ENCODE measurements at regions not wholly inside any gene's neighbourhood (a gene's known extent, or its start where the extent isn't known, plus 50 kb on each side); places are given as distances from the start of the nearest gene placed in this dataset.

DNA sequence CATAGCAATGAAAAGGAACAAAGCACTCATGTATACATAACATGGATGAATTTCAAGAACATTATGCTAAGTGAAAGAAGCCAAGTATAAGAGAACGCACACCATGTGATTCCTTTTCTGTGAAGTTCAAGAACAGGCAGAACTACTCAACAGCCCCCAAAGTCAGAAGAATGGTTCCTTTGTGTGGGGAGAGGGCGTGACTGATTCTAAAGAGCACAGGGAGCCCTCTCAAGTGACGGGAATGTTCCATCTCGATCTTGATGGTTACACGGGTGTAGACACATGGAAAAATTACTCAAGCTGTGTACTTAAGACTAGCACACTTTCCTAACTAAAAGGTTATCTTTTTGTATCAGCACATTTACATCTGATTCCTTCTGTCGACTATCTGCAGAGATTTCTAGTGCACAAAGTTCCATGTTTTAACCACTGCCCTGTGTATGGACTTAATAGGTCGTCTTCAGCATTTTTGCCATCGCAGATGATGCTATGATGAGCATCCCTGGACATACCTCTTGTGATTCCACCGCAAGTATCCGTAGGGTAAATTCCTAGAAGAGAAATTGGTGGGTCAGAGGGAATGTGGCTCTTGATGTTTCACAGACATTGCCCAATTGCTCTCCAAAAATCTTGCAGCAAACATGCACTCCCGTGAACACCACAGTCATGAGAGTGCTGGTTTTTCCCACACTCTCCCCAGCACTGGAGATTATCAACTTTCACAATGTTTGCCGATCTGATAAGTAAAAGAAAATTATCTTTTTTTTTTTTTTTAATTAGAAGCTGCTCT lies 279.3 kb downstream of the BMP7 start:
- DNase-seq (ENCODE audit: low read depth in 4 of 4, low spot score in 3 of 4): no peak

DNA sequence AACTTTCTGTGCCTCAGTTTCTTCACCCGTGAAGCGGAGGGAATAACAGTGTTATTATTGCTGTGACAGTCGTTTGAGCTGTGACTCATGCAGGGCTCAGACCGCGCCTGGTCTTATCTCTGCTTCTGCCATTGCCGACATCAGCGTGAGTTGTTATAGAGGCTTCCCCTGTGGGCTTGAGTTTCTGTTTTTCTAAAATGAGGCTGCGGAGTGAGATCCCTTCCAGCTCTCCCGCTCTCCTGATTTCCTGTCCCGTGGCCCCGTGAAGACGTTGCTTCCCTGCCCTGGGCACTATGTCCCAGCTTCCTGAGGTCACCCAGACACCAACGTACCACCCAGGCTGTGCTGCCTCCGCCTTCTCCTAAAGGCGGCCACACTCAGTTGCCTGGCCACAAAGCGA lies 278.5 kb downstream of the BMP7 start:
- no peak for DNase-seq (ENCODE audit: low read depth in 4 of 4, low spot score in 3 of 4)

- DNase-seq (ENCODE audit: low read depth in 4 of 4, low spot score in 3 of 4): no peak
Observed at GRCh38 chr20:56988446-56988845, 278.0 kb downstream of the BMP7 start.

DNA sequence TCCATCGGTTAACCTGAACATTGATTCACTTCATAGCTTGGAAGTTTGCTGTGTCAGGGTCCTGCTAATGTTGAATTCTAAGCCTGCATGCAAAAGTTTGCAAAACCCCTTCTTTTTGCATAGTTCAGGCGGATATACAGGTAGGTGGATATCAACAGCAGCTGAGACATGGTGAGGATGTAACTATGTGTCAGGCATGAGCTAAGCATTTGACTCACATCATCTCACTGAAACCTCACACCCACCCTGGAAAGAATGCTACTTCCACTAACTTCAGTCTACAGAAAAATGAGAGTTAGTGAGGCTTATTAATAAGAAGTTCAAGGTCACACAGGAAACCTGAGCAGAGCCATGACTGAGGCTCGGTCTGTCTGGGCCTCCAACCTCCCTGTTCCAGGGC lies 276.9 kb downstream of the BMP7 start:
- DNase-seq (ENCODE audit: low read depth in 4 of 4, low spot score in 3 of 4): no peak

- DNase-seq (ENCODE audit: low read depth in 4 of 4, low spot score in 3 of 4): no peak
Observed at GRCh38 chr20:56993020-56993559, 273.4 kb downstream of the BMP7 start.

DNA sequence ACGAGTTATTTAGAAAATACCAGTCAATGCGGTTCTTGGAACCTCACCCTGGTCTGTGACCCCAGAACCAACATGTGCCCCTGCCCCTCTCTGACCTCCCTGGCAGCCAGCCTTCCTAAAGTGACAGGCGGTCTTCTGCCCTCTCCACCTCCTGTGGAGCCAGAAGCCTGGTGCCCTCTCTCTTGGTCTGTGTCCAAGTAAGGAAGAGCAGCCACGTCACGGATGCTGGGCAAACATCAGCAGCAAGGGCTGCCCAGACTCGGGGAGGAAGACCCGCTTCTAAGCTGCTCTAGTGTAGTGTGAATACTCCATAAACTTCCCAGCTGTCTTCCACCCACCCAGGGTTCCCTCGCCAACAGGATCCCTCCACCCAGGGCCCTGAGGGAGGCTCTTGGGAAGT lies 272.4 kb downstream of the BMP7 start:
- DNase-seq (ENCODE audit: low read depth in 4 of 4, low spot score in 3 of 4): no peak

DNA sequence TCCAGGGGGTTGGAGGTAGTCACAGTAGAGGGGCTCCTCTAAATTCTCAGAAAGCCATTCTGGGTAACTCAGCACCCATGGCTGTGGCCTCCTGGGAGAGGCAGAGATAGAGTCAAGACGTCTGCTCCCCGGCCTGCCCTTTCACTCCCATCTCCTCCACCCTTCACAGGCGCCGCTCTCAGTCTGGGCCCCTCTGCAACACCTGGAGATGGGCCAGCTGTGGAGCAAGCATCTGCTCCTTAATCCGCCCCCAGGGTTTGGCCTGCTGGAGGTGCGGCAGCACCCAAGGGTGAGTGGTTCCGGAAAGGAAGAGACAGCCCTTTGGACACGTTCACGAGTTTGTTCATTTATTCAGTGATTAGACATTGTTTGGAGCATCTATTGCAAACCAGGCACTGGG lies 271.3 kb downstream of the BMP7 start:
- no peak for DNase-seq (ENCODE audit: low read depth in 4 of 4, low spot score in 3 of 4)

- no peak for DNase-seq (ENCODE audit: low read depth in 4 of 4, low spot score in 3 of 4)
Observed at GRCh38 chr20:56995635-56996075, 270.8 kb downstream of the BMP7 start.

DNA sequence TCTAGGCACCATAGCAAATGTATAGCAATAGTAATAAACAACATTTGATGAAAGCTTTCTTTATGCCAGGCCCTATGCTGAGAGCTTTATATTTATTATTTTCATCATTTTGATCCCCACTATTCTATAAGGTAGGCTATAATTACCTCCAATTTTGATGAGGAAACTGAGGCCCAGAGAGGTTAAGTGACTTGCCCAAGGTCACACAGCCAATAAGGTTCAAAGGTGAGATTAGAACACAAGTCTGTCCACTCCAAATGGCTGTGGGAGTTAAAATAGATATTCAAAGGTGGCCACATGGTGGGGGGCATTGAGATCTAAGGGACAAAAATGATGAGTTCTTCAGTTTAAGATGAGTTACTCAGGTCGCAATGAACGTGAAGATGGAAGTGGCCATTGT lies 269.9 kb downstream of the BMP7 start:
- DNase-seq (ENCODE audit: low read depth in 4 of 4, low spot score in 3 of 4): no peak

DNA sequence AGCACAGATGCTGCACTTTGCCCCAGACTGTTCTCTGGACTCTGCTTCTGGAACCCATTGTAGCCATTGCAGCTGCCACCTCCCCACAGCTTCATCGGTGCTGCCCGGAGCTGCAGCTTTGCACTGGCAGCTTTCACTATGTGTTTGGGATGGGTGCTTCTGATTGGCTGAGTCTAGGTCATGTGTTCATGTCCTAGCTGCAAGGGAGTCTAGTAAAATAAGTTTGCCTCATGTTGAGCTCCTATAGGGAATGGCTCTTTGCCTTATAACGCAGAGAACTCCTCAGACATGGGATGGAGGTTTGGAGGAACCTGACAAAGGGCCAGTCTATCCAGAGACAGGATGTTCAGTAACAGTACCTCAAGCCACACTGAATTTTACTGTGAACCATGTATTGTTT lies 268.0 kb downstream of the BMP7 start:
- DNase-seq (ENCODE audit: low read depth in 4 of 4, low spot score in 3 of 4): no peak

DNA sequence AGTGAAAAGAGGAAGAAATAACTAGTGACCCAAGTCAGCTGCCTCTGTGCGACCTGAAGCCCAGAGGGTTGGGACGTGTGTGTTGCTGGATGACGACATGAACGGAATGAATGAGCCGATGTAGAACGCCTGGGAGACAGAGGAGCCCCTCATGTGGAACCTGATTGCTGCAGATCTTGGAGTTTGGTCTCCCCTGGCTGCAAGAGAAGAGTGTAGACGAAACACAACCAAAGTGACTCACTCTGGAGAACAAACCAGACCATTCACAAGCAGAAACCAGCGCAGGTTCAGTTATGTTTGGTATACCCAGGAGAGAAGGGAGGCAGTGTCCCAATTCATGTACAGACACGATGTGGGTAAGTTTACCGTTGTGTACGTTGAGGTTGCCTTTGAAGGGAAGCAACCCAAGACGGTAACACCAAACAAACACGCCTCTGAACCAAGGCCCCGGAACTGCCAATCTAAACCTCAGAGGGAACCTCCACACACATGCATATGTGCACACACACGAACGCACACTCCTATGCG lies 265.9 kb downstream of the BMP7 start:
- DNase-seq (ENCODE audit: low read depth in 4 of 4, low spot score in 3 of 4): no peak

DNA sequence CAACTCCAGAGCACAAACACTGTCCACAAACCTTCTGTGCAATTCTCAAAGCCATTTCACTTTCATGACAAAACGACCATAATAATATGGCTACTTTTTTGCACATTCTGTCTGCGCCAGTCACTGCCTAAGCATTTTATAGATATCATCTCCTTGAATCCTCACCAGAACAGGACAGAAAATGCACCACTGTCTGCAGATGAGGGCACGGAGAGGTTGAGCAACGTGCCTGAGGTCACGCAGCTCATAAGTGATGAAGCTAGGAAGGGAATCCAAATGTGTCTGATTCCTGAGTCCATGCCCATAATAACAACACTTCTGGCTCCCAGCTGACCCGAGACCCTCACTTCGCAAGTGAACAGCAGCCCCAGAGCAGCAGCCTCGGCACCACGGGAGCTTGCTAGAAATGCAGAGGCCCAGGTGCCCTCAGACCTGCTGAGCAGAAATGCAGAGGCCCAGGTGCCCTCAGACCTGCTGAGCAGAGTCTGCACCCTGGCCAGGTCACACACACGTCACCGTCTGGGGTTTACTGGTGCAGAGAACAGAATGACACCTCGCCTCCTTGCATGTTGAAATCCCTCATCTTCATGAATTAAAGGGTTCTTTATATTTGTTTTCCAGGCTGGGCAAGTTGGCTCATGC lies 265.2 kb downstream of the BMP7 start:
- DNase-seq (ENCODE audit: low read depth in 4 of 4, low spot score in 3 of 4): no peak

DNA sequence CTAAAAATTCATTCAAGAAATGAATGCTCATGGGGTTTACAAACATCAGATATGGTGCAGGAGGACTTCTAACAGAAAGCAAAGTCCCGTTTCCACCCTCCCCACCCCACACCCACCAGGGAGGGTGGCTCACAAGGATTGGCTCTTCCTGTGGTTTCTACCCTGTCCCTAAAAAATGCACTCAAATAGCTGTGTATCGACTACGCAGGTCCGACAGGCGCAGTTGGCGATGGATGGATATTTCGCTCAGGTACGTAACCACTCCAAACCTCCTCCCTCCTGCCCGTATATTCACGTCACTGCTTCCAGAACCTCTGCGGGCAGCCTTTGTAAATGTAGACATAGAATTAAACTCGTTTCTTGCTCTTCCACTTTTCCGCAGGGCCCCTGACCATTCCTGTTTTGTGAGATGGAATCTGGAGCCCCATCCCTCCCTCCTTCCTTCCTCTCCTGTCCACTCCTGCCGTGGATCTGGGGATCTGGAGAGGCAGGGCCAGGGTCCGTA lies 264.3 kb downstream of the BMP7 start:
- DNase-seq (ENCODE audit: low read depth in 4 of 4, low spot score in 3 of 4): no peak

GRCh38 chr20:57003012-57003411 lies 263.4 kb downstream of the BMP7 start:
- DNase-seq (ENCODE audit: low read depth in 4 of 4, low spot score in 3 of 4): no peak

- no peak for DNase-seq (ENCODE audit: low read depth in 4 of 4, low spot score in 3 of 4)
Observed at GRCh38 chr20:57004416-57004815, 262.0 kb downstream of the BMP7 start.

DNA sequence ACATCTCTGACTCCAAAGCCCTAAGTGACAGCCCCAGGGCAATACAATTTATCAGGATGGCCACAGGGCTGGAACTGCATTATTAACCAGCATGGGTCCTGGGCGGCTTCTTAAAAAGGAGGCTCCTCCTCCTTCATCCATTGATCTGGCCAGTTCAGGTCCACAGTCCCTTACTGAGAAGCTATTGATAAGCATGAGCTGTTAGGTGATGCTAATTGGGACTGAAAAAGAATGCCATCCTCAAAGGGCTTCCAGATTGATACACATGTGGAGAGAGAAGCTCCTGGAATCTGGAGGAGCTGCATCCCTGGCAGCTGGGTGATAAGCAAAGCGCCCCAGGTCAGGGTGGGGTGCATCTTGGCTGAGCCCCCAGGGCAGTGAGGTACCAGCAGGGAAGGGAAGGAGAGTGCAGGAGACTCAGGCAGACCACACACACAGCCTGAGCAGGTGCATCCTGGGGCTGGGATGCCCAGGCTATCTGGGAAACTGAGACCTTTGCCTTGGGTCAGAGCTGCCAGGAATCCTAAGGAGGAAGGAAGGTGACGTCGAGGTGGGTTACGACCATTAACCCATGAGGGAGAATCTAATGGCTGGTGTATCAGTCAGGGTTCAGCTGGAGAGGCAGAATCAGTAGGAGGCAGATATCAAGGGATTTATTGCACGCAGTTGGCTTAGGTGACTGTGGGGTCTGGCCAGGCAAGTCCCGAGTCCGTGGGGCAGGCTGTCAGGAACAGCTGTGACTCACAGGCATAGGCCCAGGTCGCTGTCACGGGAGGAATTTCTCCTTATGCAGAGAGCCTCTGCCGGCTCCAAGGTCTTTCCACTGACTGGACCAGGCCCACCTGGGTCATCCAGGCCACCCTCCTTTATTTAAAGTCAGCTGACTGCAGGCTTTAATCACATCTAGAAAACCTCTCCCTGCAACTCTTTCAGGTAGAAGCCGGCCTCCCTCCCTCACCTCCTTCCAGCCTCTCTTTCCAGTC lies 261.2 kb downstream of the BMP7 start:
- no peak for DNase-seq (ENCODE audit: low read depth in 4 of 4, low spot score in 3 of 4)

- no peak for DNase-seq (ENCODE audit: low read depth in 4 of 4, low spot score in 3 of 4)
Observed at GRCh38 chr20:57006411-57007170, 259.9 kb downstream of the BMP7 start.

DNA sequence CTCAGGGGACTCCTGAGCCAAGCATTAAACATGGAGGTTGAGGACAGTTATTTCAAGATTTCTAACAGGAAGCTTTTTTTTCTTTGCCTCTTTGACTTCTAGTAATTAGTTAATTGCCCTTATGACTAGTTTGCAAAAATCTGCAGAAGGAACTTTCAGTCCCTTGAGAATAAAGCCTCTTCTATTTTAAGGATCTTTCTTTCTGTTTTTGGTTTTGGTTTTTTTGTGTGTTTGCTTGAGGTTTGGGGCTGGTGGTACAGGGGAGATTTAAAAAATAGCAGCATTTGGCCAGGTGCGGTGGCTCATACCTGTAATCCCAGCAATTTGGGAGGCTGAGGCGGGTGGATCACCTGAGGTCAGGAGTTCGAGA lies 259.3 kb downstream of the BMP7 start:
- DNase-seq (ENCODE audit: low read depth in 4 of 4, low spot score in 3 of 4): no peak

DNA sequence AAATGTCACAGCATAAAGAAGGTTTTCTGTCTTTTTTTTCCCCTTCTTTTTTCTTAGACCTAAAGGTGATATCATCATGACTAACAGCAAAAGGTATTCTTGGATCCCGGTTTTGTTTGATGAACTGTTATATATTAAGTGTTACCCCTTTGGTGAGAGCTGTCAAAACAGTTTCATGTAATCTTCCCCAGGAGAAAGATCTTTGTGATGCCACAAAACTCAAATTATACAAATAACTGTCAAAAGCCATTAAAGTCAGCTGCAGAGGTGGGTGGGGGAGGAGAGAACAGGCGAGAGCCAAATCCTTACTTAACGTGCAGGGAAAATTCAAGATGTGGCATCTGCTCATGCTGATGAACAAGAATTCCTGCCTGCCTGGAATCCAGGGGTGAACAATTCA lies 258.2 kb downstream of the BMP7 start:
- no peak for DNase-seq (ENCODE audit: low read depth in 4 of 4, low spot score in 3 of 4)

- no peak for DNase-seq (ENCODE audit: low read depth in 4 of 4, low spot score in 3 of 4)
Observed at GRCh38 chr20:57009355-57009754, 257.1 kb downstream of the BMP7 start.

Data from right renal pelvis (tissue), 4 donors.